Adrenal gland (tissue), 5 donors: ENCODE measurements at regions not wholly inside any gene's neighbourhood (a gene's known extent, or its start where the extent isn't known, plus 50 kb on each side); places are given as distances from the start of the nearest gene placed in this dataset.

Source experiments
- POLR2A ChIP-seq, 2 donors: fragments of 450-650 bp; IDR thresholded peaks; one replicate each; pipeline ENCODE4 v1.6.1; 2017; ENCODE audit warnings: antibody characterized with exemption in 2 of 2, mild to moderate bottlenecking in 2 of 2, moderate library complexity in 1 of 2
- TF ChIP-seq, protein P1 (sequence below), 6 experiments: fragments of 450-650 bp in 4 of 6; fragments of 200-600 bp in 2 of 6; sonication (generic) in 1 of 6; IDR thresholded peaks; 1 replicate in 5 of 6; 2 replicates in 1 of 6; pipeline versions ENCODE4 v1.5.1 to v1.8.0; 2016 to 2021; ENCODE audit warnings: antibody characterized with exemption in 6 of 6, mild to moderate bottlenecking in 2 of 6, moderate library complexity in 1 of 6
- donor health status: DM: no; HTN: no; CAD: no.

DNA sequence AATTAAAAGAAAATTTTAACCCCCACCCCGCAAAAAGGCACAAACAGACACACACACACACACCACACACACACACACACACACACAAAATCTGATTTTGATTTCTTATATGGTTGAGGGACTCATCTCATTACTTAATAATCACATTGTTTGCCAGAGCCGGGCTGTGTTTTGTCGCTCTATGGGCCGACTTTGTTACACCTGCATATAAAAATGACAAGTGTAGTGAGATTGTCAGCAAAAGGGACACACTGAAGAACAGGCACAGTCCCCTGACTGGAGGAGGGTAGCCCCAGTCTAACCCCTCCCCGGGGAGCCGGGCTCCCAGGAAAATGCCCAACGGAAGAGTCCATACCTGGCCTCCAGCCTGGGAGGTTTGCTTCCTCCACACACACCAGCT, 221.6 kb downstream of the ENGASE start:
- TF ChIP-seq, protein P1, sequence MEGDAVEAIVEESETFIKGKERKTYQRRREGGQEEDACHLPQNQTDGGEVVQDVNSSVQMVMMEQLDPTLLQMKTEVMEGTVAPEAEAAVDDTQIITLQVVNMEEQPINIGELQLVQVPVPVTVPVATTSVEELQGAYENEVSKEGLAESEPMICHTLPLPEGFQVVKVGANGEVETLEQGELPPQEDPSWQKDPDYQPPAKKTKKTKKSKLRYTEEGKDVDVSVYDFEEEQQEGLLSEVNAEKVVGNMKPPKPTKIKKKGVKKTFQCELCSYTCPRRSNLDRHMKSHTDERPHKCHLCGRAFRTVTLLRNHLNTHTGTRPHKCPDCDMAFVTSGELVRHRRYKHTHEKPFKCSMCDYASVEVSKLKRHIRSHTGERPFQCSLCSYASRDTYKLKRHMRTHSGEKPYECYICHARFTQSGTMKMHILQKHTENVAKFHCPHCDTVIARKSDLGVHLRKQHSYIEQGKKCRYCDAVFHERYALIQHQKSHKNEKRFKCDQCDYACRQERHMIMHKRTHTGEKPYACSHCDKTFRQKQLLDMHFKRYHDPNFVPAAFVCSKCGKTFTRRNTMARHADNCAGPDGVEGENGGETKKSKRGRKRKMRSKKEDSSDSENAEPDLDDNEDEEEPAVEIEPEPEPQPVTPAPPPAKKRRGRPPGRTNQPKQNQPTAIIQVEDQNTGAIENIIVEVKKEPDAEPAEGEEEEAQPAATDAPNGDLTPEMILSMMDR (IDR thresholded peaks at IDR 0.05), result no peak
- no peak for TF ChIP-seq POLR2A (IDR thresholded peaks at IDR 0.05)
